ENCODE measurements at regions not wholly inside any gene's neighbourhood (a gene's known extent, or its start where the extent isn't known, plus 50 kb on each side); places are given as distances from the start of the nearest gene placed in this dataset.

DNA sequence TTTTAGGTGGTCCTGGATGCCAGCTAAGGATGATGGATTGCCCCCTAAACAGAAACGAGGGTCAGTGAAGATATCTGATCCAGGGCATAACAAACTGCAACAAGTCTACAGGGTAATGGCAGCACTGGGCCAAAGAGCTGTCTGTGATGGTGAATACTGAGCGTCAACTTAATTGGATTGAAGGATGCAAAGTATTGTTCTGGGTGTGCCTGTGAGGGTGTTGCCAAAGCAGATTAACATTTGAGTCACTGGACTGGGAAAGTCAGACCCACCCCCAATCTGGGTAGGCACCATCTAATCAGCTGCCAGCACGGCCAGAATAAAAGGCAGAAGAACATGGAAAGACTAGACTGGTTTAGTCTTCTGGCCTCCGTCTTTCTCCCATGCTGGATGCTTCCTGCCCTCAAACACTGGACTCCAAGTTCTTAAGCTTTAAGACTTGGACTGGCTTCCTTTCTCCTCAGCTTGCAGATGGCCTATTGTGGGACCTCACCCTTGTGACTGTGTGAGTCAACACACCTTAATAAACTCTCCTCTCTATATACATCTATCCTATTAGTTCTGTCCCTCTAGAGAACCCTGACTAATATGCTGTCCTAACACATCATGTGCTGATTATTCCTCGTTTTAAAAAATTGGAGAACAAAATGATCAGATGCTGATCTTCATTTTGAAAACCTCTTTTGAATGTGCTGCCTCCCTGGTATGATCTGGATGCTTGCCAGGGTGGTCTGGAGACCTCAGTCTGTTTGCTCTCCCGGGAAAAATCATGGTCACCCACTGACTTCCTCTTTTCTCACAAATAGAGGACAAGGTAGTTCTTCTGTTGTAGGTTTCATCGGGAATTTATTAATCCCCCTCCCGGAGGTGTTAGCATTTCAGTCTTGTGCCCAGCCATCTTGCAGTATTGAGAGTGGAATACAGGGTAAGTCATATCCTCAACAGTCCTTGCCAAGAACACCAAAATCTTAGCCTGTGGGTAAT is 234.7 kb downstream of the SETD4 start:
- TF ChIP-seq POLR2A (IDR thresholded peaks at IDR 0.05) = no peak
- TF ChIP-seq POLR2AphosphoS5 (IDR thresholded peaks at IDR 0.05) = no peak

Data from spleen (tissue), 3 donors.